HG03039 (cell line): ENCODE measurements at regions not wholly inside any gene's neighbourhood (a gene's known extent, or its start where the extent isn't known, plus 50 kb on each side); places are given as distances from the start of the nearest gene placed in this dataset.

ENCODE experiments used
- ATAC-seq: cut with Tn5 transposase; IDR thresholded peaks from one replicate; pipeline ENCODE4 v1.9.1; 2021; ENCODE audit warnings: mild to moderate bottlenecking, moderate library complexity; ENCODE audit not compliant: unreplicated experiment

GRCh38 chr10:5305374-5305773 lies 59.4 kb upstream of the UCN3 start:
- ATAC-seq, result no peak

GRCh38 chr10:5310914-5311313 lies 53.9 kb upstream of the UCN3 start:
- ATAC-seq, result no peak

- no peak for ATAC-seq
Measured at GRCh38 chr10:5311617-5312016, 53.1 kb upstream of the UCN3 start.

GRCh38 chr10:5314840-5315239 lies 49.9 kb upstream of the UCN3 start:
- ATAC-seq, result no peak
